SK-N-SH treated with all-trans-retinoic acid at 6 μM for 48 hours (cell line): ENCODE measurements at regions not wholly inside any gene's neighbourhood (a gene's known extent, or its start where the extent isn't known, plus 50 kb on each side); places are given as distances from the start of the nearest gene placed in this dataset.

ENCODE experiments used
- ATAC-seq: fragments of 200-7000 bp; cut with Tn5 transposase; 3 replicates; pipeline ENCODE4 v1.9.1; 2020; ENCODE audit warnings: mild to moderate bottlenecking, moderate library complexity
- ARNTL ChIP-seq: fragments of 450-650 bp; formaldehyde crosslinking; IDR thresholded peaks from 2 replicates; pipeline ENCODE4 v1.5.0; 2020; ENCODE audit warnings: low read depth, mild to moderate bottlenecking, moderate library complexity, borderline replicate concordance
- BACH2 ChIP-seq: fragments of 250-450 bp; sonication (Bioruptor Pico); IDR thresholded peaks from 2 replicates; pipeline ENCODE4 v1.9.0; 2021; ENCODE audit warnings: mild to moderate bottlenecking, borderline replicate concordance
- CREB5 ChIP-seq: fragments of 250-450 bp; sonication (Bioruptor Pico); IDR thresholded peaks from 2 replicates; pipeline ENCODE4 v1.5.1; 2020; ENCODE audit warnings: low read depth, mild to moderate bottlenecking, moderate library complexity
- CSRNP3 ChIP-seq: fragments of 250-450 bp; sonication (Bioruptor Pico); IDR thresholded peaks from 2 replicates; pipeline ENCODE4 v1.5.1; 2021; ENCODE audit warnings: mild to moderate bottlenecking, moderate library complexity
- ESRRG ChIP-seq: fragments of 250-450 bp; sonication (Bioruptor Pico); IDR thresholded peaks from 2 replicates; pipeline ENCODE4 v1.6.1; 2021; ENCODE audit warnings: mild to moderate bottlenecking
- GLIS3 ChIP-seq: fragments of 250-450 bp; sonication (Bioruptor Pico); IDR thresholded peaks from 2 replicates; pipeline ENCODE4 v1.5.0; 2020; ENCODE audit warnings: mild to moderate bottlenecking, moderate library complexity
- ISL1 ChIP-seq: fragments of 250-450 bp; sonication (Bioruptor Pico); IDR thresholded peaks from 2 replicates; pipeline ENCODE4 v2.1.2; 2022; ENCODE audit warnings: mild to moderate bottlenecking, moderate library complexity
- OSR1 ChIP-seq: fragments of 250-450 bp; sonication (Bioruptor Pico); IDR thresholded peaks from 2 replicates; pipeline ENCODE4 v1.8.0; 2022; ENCODE audit warnings: moderate library complexity, mild to moderate bottlenecking, inconsistent platforms
- POU6F1 ChIP-seq: fragments of 250-450 bp; sonication (Bioruptor Pico); IDR thresholded peaks from 2 replicates; pipeline ENCODE4 v1.8.0; 2021; ENCODE audit warnings: low read depth, mild to moderate bottlenecking, moderate library complexity, borderline replicate concordance
- PPARA ChIP-seq: fragments of 250-450 bp; sonication (Bioruptor Pico); IDR thresholded peaks from 2 replicates; pipeline ENCODE4 v1.5.0; 2020; ENCODE audit warnings: mild to moderate bottlenecking, borderline replicate concordance
- RARB ChIP-seq: fragments of 250-450 bp; sonication (Bioruptor Pico); IDR thresholded peaks from 2 replicates; pipeline ENCODE4 v1.8.0; 2021; ENCODE audit warnings: mild to moderate bottlenecking, moderate library complexity
- SNAI2 ChIP-seq: fragments of 250-450 bp; sonication (Bioruptor Pico); IDR thresholded peaks from 2 replicates; pipeline ENCODE4 v1.5.0; 2020; ENCODE audit warnings: mild to moderate bottlenecking, moderate library complexity
- TCF4 ChIP-seq: fragments of 250-450 bp; sonication (Bioruptor Pico); IDR thresholded peaks from 2 replicates; pipeline ENCODE4 v1.8.0; 2021; ENCODE audit warnings: mild to moderate bottlenecking, moderate library complexity, borderline replicate concordance
- TOX ChIP-seq: fragments of 250-450 bp; sonication (Bioruptor Pico); IDR thresholded peaks from 2 replicates; pipeline ENCODE4 v1.8.0; 2021; ENCODE audit warnings: mild to moderate bottlenecking, moderate library complexity, borderline replicate concordance
- TSHZ2 ChIP-seq: fragments of 250-450 bp; sonication (Bioruptor Pico); IDR thresholded peaks from 2 replicates; pipeline ENCODE4 v1.5.0; 2020; ENCODE audit warnings: mild to moderate bottlenecking, moderate library complexity
- ZC3H10 ChIP-seq: fragments of 250-450 bp; sonication (Bioruptor Pico); IDR thresholded peaks from 2 replicates; pipeline ENCODE4 v1.5.1; 2021; ENCODE audit warnings: mild to moderate bottlenecking, moderate library complexity
- ZFP3 ChIP-seq: fragments of 250-450 bp; sonication (Bioruptor Pico); IDR thresholded peaks from 2 replicates; pipeline ENCODE4 v1.5.0; 2020; ENCODE audit warnings: mild to moderate bottlenecking, moderate library complexity
- ZFP30 ChIP-seq: fragments of 450-650 bp; formaldehyde crosslinking; IDR thresholded peaks from 2 replicates; pipeline ENCODE4 v1.5.0; 2022; ENCODE audit warnings: mild to moderate bottlenecking, moderate library complexity
- ZNF565 ChIP-seq: fragments of 450-650 bp; formaldehyde crosslinking; conservative IDR thresholded peaks from 2 replicates; pipeline ENCODE4 v1.5.0; 2020; ENCODE audit warnings: low read depth, mild to moderate bottlenecking, moderate library complexity
- ZNF70 ChIP-seq: fragments of 450-650 bp; formaldehyde crosslinking; IDR thresholded peaks from 2 replicates; pipeline ENCODE4 v1.5.0; 2020; ENCODE audit warnings: mild to moderate bottlenecking, moderate library complexity

- no peak for TF ChIP-seq PPARA (CRISPR knock-in tag)
- no peak for TF ChIP-seq ZNF70 (CRISPR knock-in tag)
- no peak for TF ChIP-seq ESRRG (CRISPR knock-in tag)
- no peak for TF ChIP-seq ISL1
- no peak for TF ChIP-seq OSR1
- no peak for TF ChIP-seq TSHZ2
- no peak for TF ChIP-seq CSRNP3
- no peak for TF ChIP-seq TCF4 (CRISPR knock-in tag)
- no peak for ATAC-seq
Measured at GRCh38 chr4:181108237-181108636, 1135.0 kb upstream of the TENM3 start.

- TF ChIP-seq CSRNP3 (no peak), TSHZ2 (no peak), POU6F1 (CRISPR knock-in tag) (no peak), ISL1 (no peak), ZNF565 (CRISPR knock-in tag) (no peak), SNAI2 (CRISPR knock-in tag) (no peak), PPARA (CRISPR knock-in tag) (no peak), TOX (CRISPR knock-in tag) (no peak)
- no peak for ATAC-seq
Measured at GRCh38 chr4:181119186-181119585, 1124.0 kb upstream of the TENM3 start.

GRCh38 chr4:181121733-181122132 lies 1121.5 kb upstream of the TENM3 start:
- no peak for ATAC-seq
- TF ChIP-seq PPARA (CRISPR knock-in tag) (no peak), BACH2 (CRISPR knock-in tag) (no peak)

- ATAC-seq = no peak
- no peak for TF ChIP-seq SNAI2 (CRISPR knock-in tag)
- TF ChIP-seq BACH2 (CRISPR knock-in tag) = no peak
- TF ChIP-seq ZFP3 (CRISPR knock-in tag) = no peak
- TF ChIP-seq TCF4 (CRISPR knock-in tag) = no peak
- no peak for TF ChIP-seq CREB5
- TF ChIP-seq RARB (CRISPR knock-in tag) = no peak
- no peak for TF ChIP-seq OSR1
- TF ChIP-seq ARNTL = no peak
- TF ChIP-seq ZC3H10 (CRISPR knock-in tag) = no peak
- TF ChIP-seq GLIS3 (CRISPR knock-in tag) = no peak
- TF ChIP-seq POU6F1 (CRISPR knock-in tag) = no peak
- TF ChIP-seq ZFP30 (CRISPR knock-in tag) = no peak
- no peak for TF ChIP-seq TOX (CRISPR knock-in tag)
- no peak for TF ChIP-seq ESRRG (CRISPR knock-in tag)
Measured at GRCh38 chr4:181127171-181127570, 1116.0 kb upstream of the TENM3 start.
